Epidermal melanocyte (primary cell): ENCODE measurements at regions not wholly inside any gene's neighbourhood (a gene's known extent, or its start where the extent isn't known, plus 50 kb on each side); places are given as distances from the start of the nearest gene placed in this dataset.

Experiments
- DNase-seq: peaks from one replicate; pipeline ENCODE4 v3.0.0; 2011; ENCODE audit warnings: low spot score; ENCODE audit not compliant: insufficient read length

DNA sequence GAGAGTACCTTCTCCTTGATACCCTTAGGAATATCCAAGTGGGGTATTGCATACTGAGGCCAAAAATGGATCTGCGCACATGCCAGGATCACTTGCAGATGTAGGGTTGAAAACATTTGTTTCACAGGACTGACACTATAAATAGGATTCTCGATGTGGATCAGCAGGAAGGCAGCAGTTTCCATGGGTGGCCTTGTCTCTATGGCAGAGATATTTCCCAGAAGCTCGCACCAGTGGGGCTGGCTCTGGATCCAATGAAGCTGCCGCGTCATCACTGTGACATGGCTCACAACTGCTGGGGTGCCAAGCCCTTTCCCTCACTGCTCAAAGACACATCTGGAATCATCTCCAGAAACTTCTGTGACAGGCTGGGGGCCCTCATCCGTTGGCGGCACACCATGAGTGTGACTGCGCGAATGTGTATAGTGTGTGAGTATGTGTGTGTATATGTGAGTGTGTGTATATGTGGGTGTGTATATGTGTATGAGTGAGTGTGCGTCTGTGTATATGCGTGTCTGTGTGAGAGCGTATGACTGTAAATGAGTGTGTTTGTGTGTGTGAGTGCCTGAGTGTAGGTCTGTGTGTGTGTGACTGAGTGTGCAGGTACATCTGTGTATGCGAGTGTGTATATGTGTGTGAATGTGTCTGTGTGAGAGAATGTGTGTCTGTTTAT lies 182.5 kb downstream of the GAS1 start:
- no peak for DNase-seq

GRCh38 chr9:86764221-86764624 lies 183.1 kb downstream of the GAS1 start:
- DNase-seq: no peak

GRCh38 chr9:86763791-86764190 lies 183.5 kb downstream of the GAS1 start:
- no peak for DNase-seq

- DNase-seq: no peak
Observed at GRCh38 chr9:86757382-86757720, 190.0 kb downstream of the GAS1 start.

DNA sequence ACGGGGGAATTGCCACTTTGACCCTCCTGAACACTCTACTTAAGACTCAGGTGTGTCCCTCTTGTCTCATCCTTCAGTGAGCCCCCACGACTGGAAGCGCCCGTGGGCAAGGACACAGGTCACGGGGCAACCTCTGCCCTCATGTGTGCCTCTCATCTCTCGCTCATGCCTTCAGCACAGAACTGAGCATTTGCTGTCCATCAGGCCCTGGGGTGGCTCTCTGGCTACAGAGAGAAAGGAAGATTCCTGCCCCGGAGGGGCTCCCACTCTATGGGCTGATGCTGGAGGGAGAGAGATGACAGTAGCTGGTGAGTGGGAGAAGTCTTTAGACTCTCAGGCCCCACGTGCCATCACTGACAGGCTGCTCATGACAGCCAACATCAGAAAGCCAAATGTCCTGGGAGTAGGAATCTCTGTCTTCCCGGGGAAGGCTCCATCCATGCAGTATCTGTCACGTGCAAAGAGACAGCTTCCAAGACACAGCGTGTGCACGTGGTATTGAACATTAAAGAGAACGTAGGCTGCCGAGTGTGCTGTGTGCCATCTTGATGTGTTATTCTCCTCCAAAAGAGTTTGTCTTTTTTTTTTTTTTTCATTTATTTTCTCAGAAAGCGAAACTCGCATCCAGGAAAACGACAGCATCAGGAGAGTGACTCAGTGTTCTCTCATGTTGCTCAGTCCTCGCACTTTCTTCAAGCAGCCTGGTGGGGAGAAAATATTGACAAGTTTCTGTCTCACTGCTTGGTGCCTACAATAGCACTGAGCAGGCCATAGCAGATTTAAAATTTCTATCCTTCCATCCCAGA lies 190.5 kb downstream of the GAS1 start:
- no peak for DNase-seq

DNA sequence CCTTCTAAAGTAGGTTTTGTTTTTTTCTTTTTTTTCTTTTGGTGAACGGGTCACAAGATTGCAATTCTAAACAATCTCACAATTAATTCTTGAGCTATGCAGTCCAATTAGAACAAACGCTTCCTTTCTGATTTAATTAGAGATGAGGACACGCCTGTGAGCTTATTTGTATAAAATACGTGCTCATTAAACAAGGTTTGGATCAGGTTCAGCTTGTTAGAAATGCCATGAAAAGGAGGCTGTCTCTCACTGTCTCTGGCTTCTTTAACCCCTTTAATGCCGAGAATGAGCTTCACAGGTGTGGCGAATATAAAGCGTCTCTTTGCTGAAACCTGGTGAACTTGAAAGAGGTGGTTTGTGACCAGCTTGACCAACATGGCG lies 191.8 kb downstream of the GAS1 start:
- no peak for DNase-seq

DNA sequence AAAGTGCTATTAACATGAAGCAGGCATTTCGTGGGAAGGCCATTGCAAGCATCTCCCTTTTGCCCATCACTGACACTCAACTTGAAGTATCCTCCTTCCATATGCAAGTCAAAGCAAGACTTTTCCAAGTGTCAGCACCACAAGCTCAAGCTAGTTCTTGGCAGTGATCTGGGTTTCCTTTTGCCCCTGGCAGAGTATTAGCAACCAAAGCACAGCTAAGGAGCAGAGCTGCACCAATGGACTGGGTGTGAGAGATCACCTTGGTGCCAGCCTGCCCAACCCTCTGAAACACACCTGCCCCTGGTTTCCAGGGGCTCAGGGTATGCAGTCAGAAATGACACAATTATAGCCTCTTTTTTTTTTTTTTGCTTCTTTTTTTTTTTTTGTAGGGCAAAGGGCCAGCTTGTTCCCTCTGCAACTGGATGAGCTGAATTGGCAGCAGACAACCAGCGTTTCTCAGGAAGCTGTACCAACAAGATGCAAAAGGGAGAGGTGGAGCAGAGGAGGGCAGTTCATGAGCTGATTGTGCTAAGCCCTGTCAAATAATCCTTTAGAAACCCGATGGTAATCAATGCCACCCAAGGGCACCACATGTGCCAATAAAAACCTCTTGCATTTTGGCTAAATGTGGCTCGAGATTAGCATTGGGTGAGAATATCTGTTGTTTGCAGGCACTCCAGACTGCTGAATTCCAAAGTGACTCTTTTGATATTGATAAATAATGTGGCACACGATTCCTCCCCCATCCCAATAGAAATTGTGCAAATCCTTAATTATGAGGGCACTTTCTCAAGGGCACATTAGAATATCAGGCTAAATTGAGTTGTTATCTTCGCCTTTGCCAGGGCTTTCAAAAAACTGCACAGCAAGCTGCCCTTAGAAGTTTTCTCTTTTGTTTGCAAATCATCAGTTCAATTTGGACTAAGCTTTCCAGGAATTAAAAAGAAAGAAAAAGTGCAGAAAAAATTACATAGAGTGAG lies 192.4 kb downstream of the GAS1 start:
- no peak for DNase-seq

- no peak for DNase-seq
Observed at GRCh38 chr9:86753836-86754235, 193.5 kb downstream of the GAS1 start.

GRCh38 chr9:86752733-86753132 lies 194.6 kb downstream of the GAS1 start:
- DNase-seq: no peak

GRCh38 chr9:86751956-86752355 lies 195.3 kb downstream of the GAS1 start:
- DNase-seq: no peak

- no peak for DNase-seq
Observed at GRCh38 chr9:86751207-86751606, 196.1 kb downstream of the GAS1 start.

- no peak for DNase-seq
Observed at GRCh38 chr9:86749894-86750255, 197.4 kb downstream of the GAS1 start.

GRCh38 chr9:86749161-86749893 lies 198.0 kb downstream of the GAS1 start:
- DNase-seq: no peak

GRCh38 chr9:86747711-86748110 lies 199.6 kb downstream of the GAS1 start:
- no peak for DNase-seq

GRCh38 chr9:86741311-86742208 lies 205.7 kb downstream of the GAS1 start:
- DNase-seq: no peak

- DNase-seq: no peak
Observed at GRCh38 chr9:86735772-86736458, 211.4 kb downstream of the GAS1 start.

DNA sequence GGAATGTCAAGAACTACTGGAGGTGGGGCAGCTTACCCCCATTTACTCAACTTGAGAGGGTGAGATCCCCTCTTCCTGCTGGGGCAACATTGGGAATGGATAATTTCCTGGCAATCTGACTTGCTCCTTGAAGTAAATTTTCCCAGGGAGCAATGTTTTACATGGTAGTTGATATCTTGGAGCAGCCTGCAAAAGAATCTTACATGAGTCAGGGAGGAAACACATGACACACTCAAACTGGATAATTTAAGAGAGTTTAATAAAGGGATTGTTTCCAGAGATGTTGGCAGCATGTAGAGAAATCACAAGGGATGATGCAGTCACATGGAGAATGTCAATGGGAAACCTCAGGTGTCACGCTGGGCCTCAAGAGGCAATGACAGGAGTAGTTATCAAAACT lies 212.5 kb downstream of the GAS1 start:
- no peak for DNase-seq

DNA sequence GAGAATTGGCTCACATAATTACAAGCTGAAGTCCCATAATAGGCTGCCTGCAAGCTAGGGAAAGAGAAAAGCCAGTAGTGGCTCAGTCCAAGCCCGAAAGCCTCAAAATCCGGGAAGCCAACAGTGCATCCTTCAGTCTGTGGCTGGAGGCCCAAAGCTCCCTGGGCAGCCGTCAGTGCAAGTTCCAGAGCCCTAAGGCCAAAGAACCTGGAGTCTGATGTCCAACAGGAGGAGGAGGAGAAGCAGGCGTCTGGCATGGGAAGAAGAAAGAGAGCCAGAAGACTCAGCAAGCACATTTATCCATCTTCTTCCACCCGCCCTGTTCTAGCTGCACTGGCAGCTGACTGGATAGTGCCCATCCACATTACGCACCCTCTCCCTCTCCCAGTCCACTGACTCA lies 213.4 kb downstream of the GAS1 start:
- DNase-seq: no peak

GRCh38 chr9:86732514-86733171 lies 214.7 kb downstream of the GAS1 start:
- DNase-seq: no peak
